ENCODE measurements at regions not wholly inside any gene's neighbourhood (a gene's known extent, or its start where the extent isn't known, plus 50 kb on each side); places are given as distances from the start of the nearest gene placed in this dataset.

- H3K27me3 ChIP-seq (ENCODE audit: insufficient read depth, poor library complexity, severe bottlenecking), result no peaks in the 10 kb centered on the region
- H3K4me3 ChIP-seq (replicated peaks; ENCODE audit: insufficient read depth, low read length), result no peak overlapping the region
- no peak for DNase-seq (ENCODE audit: low read depth in 1 of 2, low spot score in 1 of 2)
- no peak for TF ChIP-seq GABPA (IDR thresholded peaks at IDR 0.05; ENCODE audit: low read depth)
- TF ChIP-seq, protein P1, sequence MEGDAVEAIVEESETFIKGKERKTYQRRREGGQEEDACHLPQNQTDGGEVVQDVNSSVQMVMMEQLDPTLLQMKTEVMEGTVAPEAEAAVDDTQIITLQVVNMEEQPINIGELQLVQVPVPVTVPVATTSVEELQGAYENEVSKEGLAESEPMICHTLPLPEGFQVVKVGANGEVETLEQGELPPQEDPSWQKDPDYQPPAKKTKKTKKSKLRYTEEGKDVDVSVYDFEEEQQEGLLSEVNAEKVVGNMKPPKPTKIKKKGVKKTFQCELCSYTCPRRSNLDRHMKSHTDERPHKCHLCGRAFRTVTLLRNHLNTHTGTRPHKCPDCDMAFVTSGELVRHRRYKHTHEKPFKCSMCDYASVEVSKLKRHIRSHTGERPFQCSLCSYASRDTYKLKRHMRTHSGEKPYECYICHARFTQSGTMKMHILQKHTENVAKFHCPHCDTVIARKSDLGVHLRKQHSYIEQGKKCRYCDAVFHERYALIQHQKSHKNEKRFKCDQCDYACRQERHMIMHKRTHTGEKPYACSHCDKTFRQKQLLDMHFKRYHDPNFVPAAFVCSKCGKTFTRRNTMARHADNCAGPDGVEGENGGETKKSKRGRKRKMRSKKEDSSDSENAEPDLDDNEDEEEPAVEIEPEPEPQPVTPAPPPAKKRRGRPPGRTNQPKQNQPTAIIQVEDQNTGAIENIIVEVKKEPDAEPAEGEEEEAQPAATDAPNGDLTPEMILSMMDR (IDR thresholded peaks at IDR 0.05; ENCODE audit: insufficient read depth, low read length), result no peak
- TF ChIP-seq POLR2AphosphoS5 (IDR thresholded peaks at IDR 0.05; ENCODE audit: low read depth), result no peak
- no peak overlapping the region for H3K27ac ChIP-seq (replicated peaks)
Measured at GRCh38 chr2:139209586-139209985, 429.4 kb upstream of the NXPH2 start.

DNA sequence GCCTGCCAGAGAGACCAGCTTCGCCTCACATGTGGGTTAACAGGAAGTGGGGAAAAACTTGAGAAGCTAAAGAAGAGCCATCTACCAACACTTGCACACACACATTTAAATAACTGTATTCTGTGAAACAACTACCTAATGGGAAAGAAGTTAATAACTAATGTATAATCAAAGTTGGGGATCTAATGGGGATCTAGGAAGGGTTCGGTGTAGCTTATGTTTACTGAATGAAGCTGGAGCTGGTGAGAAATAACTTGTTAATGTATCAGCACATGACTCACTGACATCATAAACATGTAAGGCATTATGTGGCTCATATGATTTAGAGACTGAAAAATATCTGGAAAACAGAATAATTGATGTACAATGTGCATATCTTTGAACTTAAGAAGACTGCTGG lies 421.3 kb upstream of the NXPH2 start:
- DNase-seq (ENCODE audit: low read depth in 1 of 2, low spot score in 1 of 2), result no peak
- H3K27ac ChIP-seq (replicated peaks), result no peak overlapping the region
- TF ChIP-seq, protein P2, sequence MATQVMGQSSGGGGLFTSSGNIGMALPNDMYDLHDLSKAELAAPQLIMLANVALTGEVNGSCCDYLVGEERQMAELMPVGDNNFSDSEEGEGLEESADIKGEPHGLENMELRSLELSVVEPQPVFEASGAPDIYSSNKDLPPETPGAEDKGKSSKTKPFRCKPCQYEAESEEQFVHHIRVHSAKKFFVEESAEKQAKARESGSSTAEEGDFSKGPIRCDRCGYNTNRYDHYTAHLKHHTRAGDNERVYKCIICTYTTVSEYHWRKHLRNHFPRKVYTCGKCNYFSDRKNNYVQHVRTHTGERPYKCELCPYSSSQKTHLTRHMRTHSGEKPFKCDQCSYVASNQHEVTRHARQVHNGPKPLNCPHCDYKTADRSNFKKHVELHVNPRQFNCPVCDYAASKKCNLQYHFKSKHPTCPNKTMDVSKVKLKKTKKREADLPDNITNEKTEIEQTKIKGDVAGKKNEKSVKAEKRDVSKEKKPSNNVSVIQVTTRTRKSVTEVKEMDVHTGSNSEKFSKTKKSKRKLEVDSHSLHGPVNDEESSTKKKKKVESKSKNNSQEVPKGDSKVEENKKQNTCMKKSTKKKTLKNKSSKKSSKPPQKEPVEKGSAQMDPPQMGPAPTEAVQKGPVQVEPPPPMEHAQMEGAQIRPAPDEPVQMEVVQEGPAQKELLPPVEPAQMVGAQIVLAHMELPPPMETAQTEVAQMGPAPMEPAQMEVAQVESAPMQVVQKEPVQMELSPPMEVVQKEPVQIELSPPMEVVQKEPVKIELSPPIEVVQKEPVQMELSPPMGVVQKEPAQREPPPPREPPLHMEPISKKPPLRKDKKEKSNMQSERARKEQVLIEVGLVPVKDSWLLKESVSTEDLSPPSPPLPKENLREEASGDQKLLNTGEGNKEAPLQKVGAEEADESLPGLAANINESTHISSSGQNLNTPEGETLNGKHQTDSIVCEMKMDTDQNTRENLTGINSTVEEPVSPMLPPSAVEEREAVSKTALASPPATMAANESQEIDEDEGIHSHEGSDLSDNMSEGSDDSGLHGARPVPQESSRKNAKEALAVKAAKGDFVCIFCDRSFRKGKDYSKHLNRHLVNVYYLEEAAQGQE (IDR thresholded peaks at IDR 0.05; ENCODE audit: insufficient replicate concordance, low read depth), result no peak
- no peak for TF ChIP-seq GABPA (IDR thresholded peaks at IDR 0.05; ENCODE audit: low read depth)
- TF ChIP-seq POLR2AphosphoS5 (IDR thresholded peaks at IDR 0.05; ENCODE audit: low read depth), result no peak
- TF ChIP-seq, protein P1 (IDR thresholded peaks at IDR 0.05; ENCODE audit: insufficient read depth, low read length), result no peak
- no peak for TF ChIP-seq SPI1 (IDR thresholded peaks at IDR 0.05; ENCODE audit: borderline replicate concordance, low read depth)
- H3K4me3 ChIP-seq (replicated peaks; ENCODE audit: insufficient read depth, low read length), result no peak overlapping the region
- no peaks in the 10 kb centered on the region for H3K27me3 ChIP-seq (ENCODE audit: insufficient read depth, poor library complexity, severe bottlenecking)

GRCh38 chr2:139196754-139197153 lies 416.6 kb upstream of the NXPH2 start:
- TF ChIP-seq, protein P2 (IDR thresholded peaks at IDR 0.05; ENCODE audit: insufficient replicate concordance, low read depth), result no peak
- no peak overlapping the region for H3K27ac ChIP-seq (replicated peaks)
- H3K27me3 ChIP-seq (ENCODE audit: insufficient read depth, poor library complexity, severe bottlenecking), result no peaks in the 10 kb centered on the region
- no peak overlapping the region for H3K4me3 ChIP-seq (replicated peaks; ENCODE audit: insufficient read depth, low read length)
- no peak for DNase-seq (ENCODE audit: low read depth in 1 of 2, low spot score in 1 of 2)

DNA sequence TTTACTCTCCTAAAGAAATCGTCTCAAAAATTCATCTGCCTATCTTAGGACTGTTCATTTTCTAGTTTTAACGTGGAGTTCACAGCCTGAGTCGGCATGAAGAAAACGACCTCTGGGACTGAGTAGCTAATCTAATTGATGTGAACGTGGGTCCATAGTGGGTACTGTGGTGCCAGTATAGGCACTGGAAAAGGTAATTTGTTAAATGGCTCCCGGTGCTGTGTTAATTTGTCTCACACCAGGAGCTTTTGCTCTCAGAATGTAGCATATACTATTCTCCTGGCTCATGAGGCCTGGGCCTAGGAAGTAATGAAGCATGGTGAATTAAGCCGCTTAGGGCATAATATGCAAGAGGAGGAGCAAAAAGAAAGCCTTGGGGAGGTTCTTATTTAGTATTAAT lies 414.4 kb upstream of the NXPH2 start:
- Histone ChIP-seq H3K27me3 (ENCODE audit: insufficient read depth, poor library complexity, severe bottlenecking) (no peaks in the 10 kb centered on the region), H3K4me3 (replicated peaks; ENCODE audit: insufficient read depth, low read length) (no peak overlapping the region), H3K27ac (replicated peaks) (no peak overlapping the region)
- no peak for DNase-seq (ENCODE audit: low read depth in 1 of 2, low spot score in 1 of 2)
- TF ChIP-seq, protein P1 (IDR thresholded peaks at IDR 0.05; ENCODE audit: insufficient read depth, low read length), result no peak
- TF ChIP-seq POLR2AphosphoS5 (IDR thresholded peaks at IDR 0.05; ENCODE audit: low read depth) (no peak), GABPA (IDR thresholded peaks at IDR 0.05; ENCODE audit: low read depth) (no peak), SPI1 (IDR thresholded peaks at IDR 0.05; ENCODE audit: borderline replicate concordance, low read depth) (no peak)
- TF ChIP-seq, protein P2 (IDR thresholded peaks at IDR 0.05; ENCODE audit: insufficient replicate concordance, low read depth), result no peak
